ENCODE measurements at regions not wholly inside any gene's neighbourhood (a gene's known extent, or its start where the extent isn't known, plus 50 kb on each side); places are given as distances from the start of the nearest gene placed in this dataset.
A peak's percentile ranks its signal among the peaks of the same experiment; 100 is the strongest.

DNA sequence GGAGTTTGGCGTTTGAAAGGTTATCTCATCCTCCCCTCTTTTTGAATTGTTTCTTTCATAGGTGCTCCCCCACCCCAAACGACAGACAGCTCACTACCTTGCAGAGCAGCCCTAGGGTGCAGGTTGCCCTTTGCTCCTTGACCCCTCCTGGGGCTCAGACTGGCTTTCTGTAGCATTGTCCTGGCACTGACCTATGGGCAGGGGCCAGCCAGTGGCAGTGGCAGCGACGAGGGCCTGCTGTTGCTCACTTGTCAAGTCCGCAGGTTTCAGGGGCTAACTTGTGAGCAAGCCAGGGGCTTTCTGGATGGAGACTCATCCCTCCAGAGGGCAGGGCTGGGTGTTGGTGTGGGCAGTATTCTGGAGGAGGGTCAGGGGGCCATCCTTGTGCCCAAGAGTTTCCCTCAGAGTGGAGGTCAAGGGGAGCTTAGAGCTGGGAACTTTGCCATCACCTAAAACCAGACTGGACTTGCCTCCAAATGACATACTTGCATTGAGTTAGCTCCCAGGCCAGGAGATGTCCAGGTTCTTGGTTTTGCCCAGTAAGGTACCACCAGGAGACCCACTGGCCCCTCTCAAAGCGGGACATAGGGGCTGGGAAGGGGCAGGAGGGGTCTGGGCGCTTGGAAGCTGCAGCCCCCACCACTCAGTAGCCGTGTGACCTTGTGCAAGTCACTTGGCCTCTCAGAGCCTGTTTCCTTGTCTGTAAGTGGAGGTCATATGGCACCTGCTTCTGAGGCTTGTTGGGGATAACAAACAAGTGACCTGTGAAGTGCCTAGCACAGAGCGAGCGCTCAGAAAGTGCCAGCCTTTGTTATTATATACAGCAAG is 53.5 kb upstream of the CDKN2AIPNL start:
- Mint-ChIP-seq H3K4me1 (peaks cover 29% of the 10 kb centered on the region), H3K27ac (peak overlapping the region in 2 of 3 experiments; percentile 23 to 43), H3K27me3 (ENCODE audit: low read depth) (peaks cover 7% of the 10 kb centered on the region), H3K4me3 (peak overlapping the region; percentile 22 to 78 (median 53)), H3K9me3 (no peaks in the 10 kb centered on the region), H3K36me3 (ENCODE audit: low read depth) (no peaks in the 10 kb centered on the region)
- TF ChIP-seq, protein P1, sequence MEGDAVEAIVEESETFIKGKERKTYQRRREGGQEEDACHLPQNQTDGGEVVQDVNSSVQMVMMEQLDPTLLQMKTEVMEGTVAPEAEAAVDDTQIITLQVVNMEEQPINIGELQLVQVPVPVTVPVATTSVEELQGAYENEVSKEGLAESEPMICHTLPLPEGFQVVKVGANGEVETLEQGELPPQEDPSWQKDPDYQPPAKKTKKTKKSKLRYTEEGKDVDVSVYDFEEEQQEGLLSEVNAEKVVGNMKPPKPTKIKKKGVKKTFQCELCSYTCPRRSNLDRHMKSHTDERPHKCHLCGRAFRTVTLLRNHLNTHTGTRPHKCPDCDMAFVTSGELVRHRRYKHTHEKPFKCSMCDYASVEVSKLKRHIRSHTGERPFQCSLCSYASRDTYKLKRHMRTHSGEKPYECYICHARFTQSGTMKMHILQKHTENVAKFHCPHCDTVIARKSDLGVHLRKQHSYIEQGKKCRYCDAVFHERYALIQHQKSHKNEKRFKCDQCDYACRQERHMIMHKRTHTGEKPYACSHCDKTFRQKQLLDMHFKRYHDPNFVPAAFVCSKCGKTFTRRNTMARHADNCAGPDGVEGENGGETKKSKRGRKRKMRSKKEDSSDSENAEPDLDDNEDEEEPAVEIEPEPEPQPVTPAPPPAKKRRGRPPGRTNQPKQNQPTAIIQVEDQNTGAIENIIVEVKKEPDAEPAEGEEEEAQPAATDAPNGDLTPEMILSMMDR (IDR thresholded peaks at IDR 0.05; ENCODE audit: unreplicated experiment in 3 of 3) = no peak

DNA sequence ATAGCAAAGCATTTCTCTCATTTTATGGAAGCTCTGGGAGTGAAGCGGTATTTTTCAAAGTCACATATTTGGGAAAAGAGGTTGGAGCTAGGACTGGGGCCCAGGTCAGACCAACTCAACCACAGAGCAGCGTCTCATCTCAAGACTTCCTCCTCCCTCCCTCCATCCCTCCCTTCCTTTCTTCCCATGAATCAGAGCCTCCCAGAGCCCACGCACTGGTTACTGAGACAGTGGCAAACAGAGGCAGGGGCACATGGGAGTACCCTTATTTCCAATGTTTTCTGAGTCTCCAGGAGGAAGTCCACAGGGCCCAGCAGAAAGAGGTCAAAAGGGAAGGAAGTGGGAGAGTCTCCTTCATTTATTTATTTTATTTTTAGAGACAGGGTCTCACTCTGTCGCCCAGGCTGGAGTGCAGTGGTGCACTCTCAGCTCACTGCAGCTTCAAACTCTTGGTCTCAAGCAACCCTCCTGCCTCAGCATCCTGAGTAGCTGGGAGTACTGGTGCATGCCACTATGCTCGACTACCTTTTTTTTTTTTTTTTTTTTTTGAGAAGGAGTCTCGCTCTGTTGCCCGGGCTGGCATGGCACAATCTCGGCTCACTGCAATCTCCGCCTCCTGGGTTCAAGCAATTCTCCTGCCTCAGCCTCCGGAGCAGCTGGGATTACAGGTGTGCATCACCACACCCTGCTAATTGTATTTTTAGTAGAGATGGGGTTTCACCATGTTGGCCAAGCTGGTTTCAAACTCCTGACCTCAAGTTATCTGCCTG is 52.5 kb upstream of the CDKN2AIPNL start:
- Mint-ChIP-seq H3K4me3 (peak overlapping the region; percentile 20 to 48 (median 32)), H3K27ac (peak overlapping the region; percentile 25 to 78 (median 77)), H3K9me3 (no peaks in the 10 kb centered on the region), H3K27me3 (ENCODE audit: low read depth) (peaks cover 14% of the 10 kb centered on the region), H3K4me1 (peaks cover 29% of the 10 kb centered on the region), H3K36me3 (ENCODE audit: low read depth) (no peaks in the 10 kb centered on the region)
- TF ChIP-seq, protein P1 (IDR thresholded peaks at IDR 0.05; ENCODE audit: unreplicated experiment in 3 of 3) = no peak

DNA sequence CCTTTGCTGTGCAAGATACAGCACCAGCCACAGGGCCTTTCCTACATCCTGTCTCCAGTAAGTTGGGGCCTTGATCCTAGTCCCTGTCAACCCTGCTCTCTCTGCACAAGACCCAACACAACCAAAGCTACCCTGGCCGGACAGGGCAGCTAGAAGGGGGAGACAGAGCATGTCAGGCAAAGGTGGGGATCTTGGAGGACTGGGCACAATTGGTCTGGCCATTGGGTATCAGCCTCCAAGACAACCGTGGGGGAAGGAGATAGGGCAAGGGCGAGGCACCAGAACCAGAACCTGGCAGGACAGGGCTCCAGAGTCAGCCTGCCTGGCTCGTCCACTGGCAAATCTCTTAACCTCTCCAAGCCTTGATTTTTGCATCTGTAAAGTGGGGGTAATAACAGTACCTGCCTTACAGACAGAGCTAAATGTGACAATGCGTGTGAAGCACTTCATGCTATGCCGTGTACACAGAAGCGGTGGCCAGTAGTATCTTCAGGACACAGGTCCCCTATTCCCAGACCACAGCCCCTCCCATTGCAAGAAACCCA is 51.6 kb upstream of the CDKN2AIPNL start:
- Mint-ChIP-seq H3K27me3 (ENCODE audit: low read depth) (peaks cover 14% of the 10 kb centered on the region), H3K4me3 (no peak overlapping the region), H3K9me3 (no peaks in the 10 kb centered on the region), H3K4me1 (peaks cover 29% of the 10 kb centered on the region), H3K27ac (peak overlapping the region; percentile 60 to 78 (median 77)), H3K36me3 (ENCODE audit: low read depth) (no peaks in the 10 kb centered on the region)
- TF ChIP-seq, protein P1 (IDR thresholded peaks at IDR 0.05; ENCODE audit: unreplicated experiment in 3 of 3) = no peak

DNA sequence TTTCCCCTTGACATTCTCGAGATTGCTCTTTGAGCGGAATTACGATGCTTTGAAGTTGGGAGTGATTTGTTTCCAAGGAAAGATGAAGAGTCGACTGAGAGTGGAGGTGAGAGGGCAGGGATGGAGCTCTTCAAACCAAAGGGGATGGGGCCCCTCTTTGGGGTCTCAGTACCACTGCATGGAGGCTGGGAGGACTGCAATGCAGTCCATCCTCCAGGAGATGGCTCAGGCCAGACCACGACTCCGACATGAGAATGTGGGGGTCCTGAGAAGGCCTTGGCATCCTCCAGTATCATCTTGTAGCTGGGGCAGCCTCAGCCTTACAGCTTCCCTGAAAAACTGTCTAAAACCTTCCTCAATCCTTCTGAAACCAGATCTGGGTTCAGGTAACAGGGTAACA is 51.1 kb upstream of the CDKN2AIPNL start:
- Mint-ChIP-seq H3K36me3 (ENCODE audit: low read depth) (no peaks in the 10 kb centered on the region), H3K27me3 (ENCODE audit: low read depth) (peaks cover 14% of the 10 kb centered on the region), H3K4me1 (peaks cover 29% of the 10 kb centered on the region), H3K9me3 (no peaks in the 10 kb centered on the region), H3K4me3 (peak overlapping the region in 1 of 3 experiments; percentile 49), H3K27ac (peak overlapping the region; percentile 60 to 77 (median 73))
- TF ChIP-seq, protein P1 (IDR thresholded peaks at IDR 0.05; ENCODE audit: unreplicated experiment in 3 of 3) = peak in 2 of 3 experiments; percentile 22 to 26

DNA sequence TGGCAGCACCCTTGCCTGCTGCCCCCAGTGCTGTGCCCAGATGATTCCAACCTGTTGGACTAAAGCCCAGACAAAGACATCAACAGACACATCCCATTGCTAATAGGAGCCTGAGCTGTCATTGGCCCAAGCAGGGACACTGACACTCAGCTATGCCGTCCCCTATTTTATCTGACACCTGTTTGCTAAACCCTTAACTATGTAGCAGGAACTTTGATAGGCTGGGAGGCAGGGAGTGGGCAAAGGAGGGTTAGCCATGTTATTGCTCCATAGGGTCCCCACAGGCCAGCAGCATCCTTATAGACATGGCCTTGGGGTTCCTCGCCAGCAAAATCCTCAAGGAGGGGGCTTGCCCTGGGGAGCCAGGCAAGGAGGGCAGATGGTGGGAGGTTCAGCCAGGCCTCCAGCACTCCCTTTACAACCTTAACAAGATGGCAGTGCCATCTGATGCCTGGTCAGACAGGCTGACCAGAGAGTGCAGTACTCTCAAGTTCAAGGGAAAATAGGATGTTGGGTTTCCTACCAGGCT is 50.4 kb upstream of the CDKN2AIPNL start:
- no peaks in the 10 kb centered on the region for H3K36me3 Mint-ChIP-seq (ENCODE audit: low read depth)
- TF ChIP-seq, protein P1 (IDR thresholded peaks at IDR 0.05; ENCODE audit: unreplicated experiment in 3 of 3) = no peak
- peak overlapping the region; percentile 60 to 77 (median 73) for H3K27ac Mint-ChIP-seq
- no peaks in the 10 kb centered on the region for H3K9me3 Mint-ChIP-seq
- H3K4me3 Mint-ChIP-seq = no peak overlapping the region
- H3K27me3 Mint-ChIP-seq (ENCODE audit: low read depth) = peaks cover 14% of the 10 kb centered on the region
- peaks cover 29% of the 10 kb centered on the region for H3K4me1 Mint-ChIP-seq
